K562 (cell line): ENCODE measurements at regions not wholly inside any gene's neighbourhood (a gene's known extent, or its start where the extent isn't known, plus 50 kb on each side); places are given as distances from the start of the nearest gene placed in this dataset.

Experiments used
- CTCF ChIP-seq, 3 experiments: IDR thresholded peaks in 2 of 3; conservative IDR thresholded peaks in 1 of 3; 2 replicates each; pipeline ENCODE4 v1.5.1; 2011 to 2012; ENCODE audit warnings: low read length in 3 of 3, mild to moderate bottlenecking in 3 of 3, control low read depth in 2 of 3, improper control_type of control experiment in 1 of 3, inconsistent platforms in 1 of 3, low read depth in 1 of 3, mixed read lengths in 1 of 3, moderate library complexity in 1 of 3; ENCODE audit not compliant: insufficient read depth in 2 of 3
- FOSL1 ChIP-seq: fragments of 200-800 bp; sonication (Bioruptor generic); conservative IDR thresholded peaks from 2 replicates; pipeline ENCODE4 v1.6.1; 2016; ENCODE audit warnings: missing genetic modification characterization, missing compliant biosample characterization
- HDAC8 ChIP-seq: fragments of 450-650 bp; IDR thresholded peaks from 2 replicates; pipeline ENCODE4 v1.6.1; 2016; ENCODE audit warnings: mild to moderate bottlenecking, missing genetic modification characterization, moderate library complexity, missing compliant biosample characterization
- POLR2A ChIP-seq: fragments of 450-650 bp; conservative IDR thresholded peaks from 2 replicates; pipeline ENCODE4 v1.6.1; 2016
- POLR2AphosphoS5 ChIP-seq: IDR thresholded peaks from 2 replicates; pipeline ENCODE4 v1.6.1; 2011; ENCODE audit warnings: mild to moderate bottlenecking, low read depth, low read length, moderate library complexity; ENCODE audit not compliant: control insufficient read depth, insufficient read depth
- ZNF398 ChIP-seq: fragments of 250-450 bp; sonication (Bioruptor Pico); IDR thresholded peaks from 2 replicates; pipeline ENCODE4 v1.8.0; 2021; ENCODE audit warnings: moderate library complexity, mild to moderate bottlenecking, inconsistent platforms
- TF ChIP-seq, protein P1 (sequence below): sonication (generic); formaldehyde crosslinking; IDR thresholded peaks from 2 replicates; pipeline ENCODE4 v1.8.0; 2023; ENCODE audit warnings: missing genetic modification reagents, mild to moderate bottlenecking, borderline replicate concordance

- TF ChIP-seq FOSL1 (tag): no peak
- no peak for TF ChIP-seq POLR2A
- TF ChIP-seq, protein P1, sequence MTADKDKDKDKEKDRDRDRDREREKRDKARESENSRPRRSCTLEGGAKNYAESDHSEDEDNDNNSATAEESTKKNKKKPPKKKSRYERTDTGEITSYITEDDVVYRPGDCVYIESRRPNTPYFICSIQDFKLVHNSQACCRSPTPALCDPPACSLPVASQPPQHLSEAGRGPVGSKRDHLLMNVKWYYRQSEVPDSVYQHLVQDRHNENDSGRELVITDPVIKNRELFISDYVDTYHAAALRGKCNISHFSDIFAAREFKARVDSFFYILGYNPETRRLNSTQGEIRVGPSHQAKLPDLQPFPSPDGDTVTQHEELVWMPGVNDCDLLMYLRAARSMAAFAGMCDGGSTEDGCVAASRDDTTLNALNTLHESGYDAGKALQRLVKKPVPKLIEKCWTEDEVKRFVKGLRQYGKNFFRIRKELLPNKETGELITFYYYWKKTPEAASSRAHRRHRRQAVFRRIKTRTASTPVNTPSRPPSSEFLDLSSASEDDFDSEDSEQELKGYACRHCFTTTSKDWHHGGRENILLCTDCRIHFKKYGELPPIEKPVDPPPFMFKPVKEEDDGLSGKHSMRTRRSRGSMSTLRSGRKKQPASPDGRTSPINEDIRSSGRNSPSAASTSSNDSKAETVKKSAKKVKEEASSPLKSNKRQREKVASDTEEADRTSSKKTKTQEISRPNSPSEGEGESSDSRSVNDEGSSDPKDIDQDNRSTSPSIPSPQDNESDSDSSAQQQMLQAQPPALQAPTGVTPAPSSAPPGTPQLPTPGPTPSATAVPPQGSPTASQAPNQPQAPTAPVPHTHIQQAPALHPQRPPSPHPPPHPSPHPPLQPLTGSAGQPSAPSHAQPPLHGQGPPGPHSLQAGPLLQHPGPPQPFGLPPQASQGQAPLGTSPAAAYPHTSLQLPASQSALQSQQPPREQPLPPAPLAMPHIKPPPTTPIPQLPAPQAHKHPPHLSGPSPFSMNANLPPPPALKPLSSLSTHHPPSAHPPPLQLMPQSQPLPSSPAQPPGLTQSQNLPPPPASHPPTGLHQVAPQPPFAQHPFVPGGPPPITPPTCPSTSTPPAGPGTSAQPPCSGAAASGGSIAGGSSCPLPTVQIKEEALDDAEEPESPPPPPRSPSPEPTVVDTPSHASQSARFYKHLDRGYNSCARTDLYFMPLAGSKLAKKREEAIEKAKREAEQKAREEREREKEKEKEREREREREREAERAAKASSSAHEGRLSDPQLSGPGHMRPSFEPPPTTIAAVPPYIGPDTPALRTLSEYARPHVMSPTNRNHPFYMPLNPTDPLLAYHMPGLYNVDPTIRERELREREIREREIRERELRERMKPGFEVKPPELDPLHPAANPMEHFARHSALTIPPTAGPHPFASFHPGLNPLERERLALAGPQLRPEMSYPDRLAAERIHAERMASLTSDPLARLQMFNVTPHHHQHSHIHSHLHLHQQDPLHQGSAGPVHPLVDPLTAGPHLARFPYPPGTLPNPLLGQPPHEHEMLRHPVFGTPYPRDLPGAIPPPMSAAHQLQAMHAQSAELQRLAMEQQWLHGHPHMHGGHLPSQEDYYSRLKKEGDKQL: no peak
- no peak for TF ChIP-seq ZNF398 (CRISPR knock-in tag)
- no peak for TF ChIP-seq POLR2AphosphoS5
- peak in 2 of 3 experiments; percentile 6 to 16; a peak in 1 of 6 replicates for TF ChIP-seq CTCF (IDR thresholded peaks at IDR 0.05 in 2 of 3, conservative IDR thresholded peaks at IDR 0.05 in 1 of 3; ENCODE audit: insufficient read depth in 2 of 3, low read depth in 1 of 3, low read length in 3 of 3)
- no peak for TF ChIP-seq HDAC8 (tag)
These were observed 224.1 kb upstream of the TPRG1 start for GRCh38 chr3:188947401-188948280.
